ENCODE measurements at regions not wholly inside any gene's neighbourhood (a gene's known extent, or its start where the extent isn't known, plus 50 kb on each side); places are given as distances from the start of the nearest gene placed in this dataset.

DNA sequence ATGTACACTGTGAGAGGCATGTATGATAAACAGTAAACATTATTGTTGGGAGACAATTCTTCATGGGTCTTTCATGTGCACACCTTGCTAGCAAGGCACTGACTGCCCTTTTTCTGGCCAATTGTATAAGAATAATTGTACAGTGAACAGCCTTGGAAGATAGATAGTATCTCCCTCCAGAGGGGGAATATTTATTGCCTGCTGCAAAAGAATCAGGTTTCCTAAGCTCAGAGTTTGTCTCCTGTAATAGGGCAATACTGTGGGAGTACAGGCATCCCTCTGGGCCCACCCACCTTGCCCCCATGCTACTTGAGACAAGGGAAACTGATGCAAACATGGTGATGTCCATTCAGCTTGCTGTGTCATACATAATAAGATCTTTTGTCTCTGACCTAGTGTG, 442.2 kb downstream of the HDGFL1 start:
- TF ChIP-seq POLR2AphosphoS5 (IDR thresholded peaks at IDR 0.05; ENCODE audit: low read depth, low read length), result no peak
- no peak for TF ChIP-seq CTCF (IDR thresholded peaks at IDR 0.05 in 2 of 3, conservative IDR thresholded peaks at IDR 0.05 in 1 of 3; ENCODE audit: borderline replicate concordance in 1 of 3, insufficient read depth in 1 of 3, low read depth in 2 of 3, low read length in 2 of 3)
- no peak for TF ChIP-seq RAD21 (IDR thresholded peaks at IDR 0.05; ENCODE audit: low read depth)
- no peak for TF ChIP-seq FOSL1 (IDR thresholded peaks at IDR 0.05; ENCODE audit: low read depth)
